ENCODE measurements at regions not wholly inside any gene's neighbourhood (a gene's known extent, or its start where the extent isn't known, plus 50 kb on each side); places are given as distances from the start of the nearest gene placed in this dataset.

GRCh38 chr3:72587282-72587681 lies 261.0 kb downstream of the SHQ1 start:
- TF ChIP-seq, protein P1, sequence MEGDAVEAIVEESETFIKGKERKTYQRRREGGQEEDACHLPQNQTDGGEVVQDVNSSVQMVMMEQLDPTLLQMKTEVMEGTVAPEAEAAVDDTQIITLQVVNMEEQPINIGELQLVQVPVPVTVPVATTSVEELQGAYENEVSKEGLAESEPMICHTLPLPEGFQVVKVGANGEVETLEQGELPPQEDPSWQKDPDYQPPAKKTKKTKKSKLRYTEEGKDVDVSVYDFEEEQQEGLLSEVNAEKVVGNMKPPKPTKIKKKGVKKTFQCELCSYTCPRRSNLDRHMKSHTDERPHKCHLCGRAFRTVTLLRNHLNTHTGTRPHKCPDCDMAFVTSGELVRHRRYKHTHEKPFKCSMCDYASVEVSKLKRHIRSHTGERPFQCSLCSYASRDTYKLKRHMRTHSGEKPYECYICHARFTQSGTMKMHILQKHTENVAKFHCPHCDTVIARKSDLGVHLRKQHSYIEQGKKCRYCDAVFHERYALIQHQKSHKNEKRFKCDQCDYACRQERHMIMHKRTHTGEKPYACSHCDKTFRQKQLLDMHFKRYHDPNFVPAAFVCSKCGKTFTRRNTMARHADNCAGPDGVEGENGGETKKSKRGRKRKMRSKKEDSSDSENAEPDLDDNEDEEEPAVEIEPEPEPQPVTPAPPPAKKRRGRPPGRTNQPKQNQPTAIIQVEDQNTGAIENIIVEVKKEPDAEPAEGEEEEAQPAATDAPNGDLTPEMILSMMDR (IDR thresholded peaks at IDR 0.05), result no peak
- no peaks in the 10 kb centered on the region for H3K36me3 ChIP-seq
- H3K4me3 ChIP-seq, result no peak overlapping the region
- no peaks in the 10 kb centered on the region for H3K27me3 ChIP-seq (ENCODE audit: low read depth)
- intact Hi-C loops (cut with DNase I), result no loop called here
- no peaks in the 10 kb centered on the region for H3K4me1 ChIP-seq
- no peaks in the 10 kb centered on the region for H3K9me3 ChIP-seq
- no peak overlapping the region for H3K27ac ChIP-seq
- ATAC-seq (no peak), DNase-seq (no peak)

DNA sequence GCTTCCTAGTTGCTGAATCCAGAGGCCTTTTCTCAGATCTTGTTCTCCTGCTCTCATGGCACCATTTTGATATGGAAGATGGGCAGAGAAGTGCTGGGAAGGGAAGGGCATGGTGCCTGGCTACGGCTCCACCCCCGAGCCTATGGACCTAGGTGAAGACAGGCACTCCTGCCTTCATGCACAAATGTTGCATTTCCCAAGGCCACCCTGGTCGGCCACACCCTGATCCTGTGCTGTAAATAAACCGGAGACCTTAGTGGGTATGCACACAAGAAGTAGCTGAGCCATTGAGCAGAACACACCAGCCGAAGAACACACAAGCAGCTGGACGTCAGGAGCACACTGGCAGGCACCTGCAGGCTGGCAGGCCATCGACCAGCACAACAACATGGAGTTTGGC lies 261.6 kb downstream of the SHQ1 start:
- Histone ChIP-seq H3K4me1 (no peaks in the 10 kb centered on the region), H3K27me3 (ENCODE audit: low read depth) (no peaks in the 10 kb centered on the region), H3K9me3 (no peaks in the 10 kb centered on the region), H3K4me3 (no peak overlapping the region), H3K27ac (no peak overlapping the region), H3K36me3 (no peaks in the 10 kb centered on the region)
- TF ChIP-seq, protein P1 (IDR thresholded peaks at IDR 0.05), result no peak
- intact Hi-C loops (cut with DNase I), result no loop called here
- DNase-seq, result no peak
- ATAC-seq, result no peak

- H3K27me3 ChIP-seq (ENCODE audit: low read depth), result no peaks in the 10 kb centered on the region
- intact Hi-C loops (cut with DNase I), result no loop called here
- H3K4me3 ChIP-seq, result no peak overlapping the region
- TF ChIP-seq, protein P1 (IDR thresholded peaks at IDR 0.05), result no peak
- no peak overlapping the region for H3K27ac ChIP-seq
- DNase-seq (no peak), ATAC-seq (no peak)
- no peaks in the 10 kb centered on the region for H3K9me3 ChIP-seq
- no peaks in the 10 kb centered on the region for H3K4me1 ChIP-seq
- no peaks in the 10 kb centered on the region for H3K36me3 ChIP-seq
Observed at GRCh38 chr3:72585966-72586365, 262.3 kb downstream of the SHQ1 start.

- no peaks in the 10 kb centered on the region for H3K4me1 ChIP-seq
- H3K9me3 ChIP-seq, result no peaks in the 10 kb centered on the region
- H3K36me3 ChIP-seq, result no peaks in the 10 kb centered on the region
- TF ChIP-seq, protein P1 (IDR thresholded peaks at IDR 0.05), result no peak
- intact Hi-C loops (cut with DNase I), result no loop called here
- DNase-seq, result no peak
- no peak overlapping the region for H3K4me3 ChIP-seq
- no peaks in the 10 kb centered on the region for H3K27me3 ChIP-seq (ENCODE audit: low read depth)
- H3K27ac ChIP-seq, result no peak overlapping the region
- ATAC-seq, result no peak
Observed at GRCh38 chr3:72584262-72584661, 264.0 kb downstream of the SHQ1 start.

- no peaks in the 10 kb centered on the region for H3K36me3 ChIP-seq
- H3K4me1 ChIP-seq, result no peaks in the 10 kb centered on the region
- no peaks in the 10 kb centered on the region for H3K27me3 ChIP-seq (ENCODE audit: low read depth)
- no peaks in the 10 kb centered on the region for H3K9me3 ChIP-seq
- intact Hi-C loops (cut with DNase I), result no loop called here
- H3K27ac ChIP-seq, result no peak overlapping the region
- DNase-seq (no peak), ATAC-seq (no peak)
- TF ChIP-seq, protein P1 (IDR thresholded peaks at IDR 0.05), result no peak
- H3K4me3 ChIP-seq, result no peak overlapping the region
Observed at GRCh38 chr3:72582963-72583362, 265.3 kb downstream of the SHQ1 start.
